ENCODE measurements at regions not wholly inside any gene's neighbourhood (a gene's known extent, or its start where the extent isn't known, plus 50 kb on each side); places are given as distances from the start of the nearest gene placed in this dataset.
"Not testable (repeated sequence)": the region's sequence is repeated elsewhere in the genome, so short reads cannot be mapped to it uniquely, and the experiment has no call there.

DNA sequence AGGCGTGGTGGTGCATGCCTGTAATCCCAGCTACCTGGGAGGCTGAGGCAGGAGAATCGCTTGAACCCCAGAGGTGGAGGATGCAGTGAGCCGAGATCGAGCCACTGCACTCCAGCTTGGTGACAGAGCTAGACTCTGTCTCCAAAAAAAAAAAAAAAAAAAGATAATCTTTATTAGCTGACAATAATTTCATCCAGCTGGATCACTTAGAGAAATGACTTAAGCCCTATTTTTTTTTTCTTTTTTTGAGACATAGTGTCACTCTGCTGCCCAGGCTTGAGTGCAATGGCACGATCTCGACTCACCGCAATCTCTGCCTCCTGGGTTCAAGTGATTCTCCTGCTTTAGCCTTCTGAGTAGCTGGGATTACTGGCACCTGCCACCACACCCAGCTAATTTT, 51.6 kb upstream of the MAP4K4 start:
- DNase-seq, result not testable (repeated sequence)

- DNase-seq, result no peak
Observed at GRCh38 chr2:101644842-101645383, 52.6 kb upstream of the MAP4K4 start.

- DNase-seq, result no peak
Observed at GRCh38 chr2:101643004-101643524, 54.4 kb upstream of the MAP4K4 start.

DNA sequence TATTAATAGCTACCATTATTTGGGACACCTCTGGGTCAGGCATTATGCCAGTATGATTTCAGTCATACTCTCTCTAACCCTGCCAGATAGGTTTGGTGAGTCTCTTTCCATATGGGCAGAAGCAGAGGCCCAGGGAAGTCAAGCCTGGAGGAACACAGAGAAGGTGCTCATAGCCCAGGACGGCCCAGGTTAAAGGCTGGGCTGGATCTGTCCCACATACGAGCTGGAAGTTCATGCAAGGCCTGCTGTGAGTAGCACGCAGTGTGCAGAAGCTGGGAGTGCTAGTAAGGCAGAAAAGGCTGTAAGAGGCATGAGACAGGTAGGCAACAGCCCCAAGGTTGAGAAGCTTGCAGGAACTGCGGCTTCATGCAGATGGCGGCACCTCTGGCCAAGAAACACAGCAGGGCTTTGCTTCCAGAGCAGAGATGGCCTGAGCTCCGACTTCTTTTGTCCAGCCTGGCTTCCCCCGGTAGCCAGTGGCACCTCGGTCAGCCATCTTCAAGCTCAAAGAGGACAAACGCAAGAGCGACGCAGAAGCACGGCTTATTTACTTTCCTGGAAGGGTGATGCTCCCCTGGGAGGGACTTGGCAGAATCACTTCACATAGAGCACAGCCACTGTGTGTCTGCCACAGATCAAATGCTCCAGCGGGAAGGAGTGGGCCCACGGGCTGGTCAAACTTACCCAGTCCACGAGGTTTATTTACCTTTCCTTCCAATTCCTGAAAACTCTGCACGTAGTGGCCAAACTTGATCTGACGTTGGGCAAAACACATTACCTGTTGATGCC, 58.5 kb upstream of the MAP4K4 start:
- DNase-seq, result no peak

DNA sequence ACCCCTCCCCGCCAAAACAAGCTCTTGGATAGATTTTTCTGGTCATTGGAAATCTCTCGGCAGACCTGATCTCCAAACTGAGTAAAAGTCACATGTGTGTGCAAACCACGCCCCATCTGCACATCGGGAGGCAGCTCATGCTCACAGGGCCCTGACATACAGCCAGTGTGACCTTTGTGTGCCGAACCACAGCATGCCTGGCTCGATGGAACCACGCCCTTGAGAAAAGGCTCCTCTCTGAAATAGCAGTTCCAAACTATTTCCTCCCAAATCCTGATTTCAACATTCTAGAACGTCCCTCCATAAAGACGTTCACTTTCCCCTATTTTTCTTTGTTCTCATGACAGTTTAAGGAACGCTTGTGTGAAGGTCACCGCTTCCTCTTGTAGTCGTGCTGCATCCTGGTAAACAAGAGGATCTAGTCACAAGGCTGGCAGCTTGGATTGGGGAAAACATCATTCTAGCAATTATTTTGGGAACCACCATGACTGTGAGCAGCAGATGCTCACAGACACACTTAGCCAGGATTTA, 59.3 kb upstream of the MAP4K4 start:
- no peak for DNase-seq

GRCh38 chr2:101630224-101630949, 67.1 kb upstream of the MAP4K4 start:
- no peak for DNase-seq

DNA sequence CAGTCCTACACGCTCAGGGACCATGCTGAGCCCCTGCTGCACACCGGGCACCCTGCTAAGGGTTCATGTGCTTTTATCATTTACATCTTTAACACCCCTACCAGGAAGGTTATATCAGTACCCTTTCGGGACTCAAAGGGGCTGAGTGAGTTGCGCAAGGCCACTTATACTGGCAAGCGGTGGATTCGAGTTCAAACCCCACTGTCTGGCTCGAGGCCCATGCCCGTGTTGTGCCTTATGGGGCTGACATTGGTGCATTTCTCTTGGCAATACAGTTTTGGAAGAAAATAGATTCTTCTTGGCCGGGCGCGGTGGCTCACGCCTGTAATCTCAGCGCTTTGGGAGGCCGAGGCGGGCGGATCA, 69.5 kb upstream of the MAP4K4 start:
- no peak for DNase-seq

DNA sequence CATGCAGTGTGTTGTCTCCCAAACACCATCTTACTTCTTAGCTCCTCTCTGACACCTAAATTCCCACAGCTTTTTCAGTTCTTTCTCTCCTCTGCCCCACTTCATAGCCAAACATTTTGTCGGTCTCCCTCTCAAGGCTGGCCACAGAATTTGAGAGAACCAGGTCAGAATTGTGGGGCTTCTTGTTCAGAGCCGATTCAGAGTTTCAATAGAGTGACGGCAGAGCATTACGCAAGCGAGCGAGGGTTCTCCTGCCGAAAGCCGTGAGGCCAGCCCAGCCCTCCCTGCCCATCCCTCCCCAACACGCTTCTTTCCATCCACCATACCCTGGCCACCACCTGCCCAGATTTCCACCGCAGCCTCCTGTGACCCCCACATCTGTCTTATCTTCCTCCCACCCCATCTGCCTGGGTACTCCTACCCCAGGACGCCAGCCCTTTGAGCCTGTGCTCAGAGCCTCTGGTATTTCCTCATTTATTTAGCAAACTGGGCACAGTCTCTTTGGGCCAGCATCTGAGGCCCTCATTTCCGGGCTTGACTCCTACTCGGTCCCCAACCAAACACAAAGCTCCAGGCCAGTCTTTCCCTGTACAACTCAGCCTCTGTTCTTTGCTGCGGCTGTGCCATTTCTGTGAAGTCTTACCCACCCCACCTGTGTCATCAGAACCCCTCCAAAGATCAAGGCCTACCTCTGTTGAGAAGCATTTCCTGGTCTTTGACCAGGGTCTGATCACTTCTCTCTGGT, 70.0 kb upstream of the MAP4K4 start:
- DNase-seq, result no peak

DNA sequence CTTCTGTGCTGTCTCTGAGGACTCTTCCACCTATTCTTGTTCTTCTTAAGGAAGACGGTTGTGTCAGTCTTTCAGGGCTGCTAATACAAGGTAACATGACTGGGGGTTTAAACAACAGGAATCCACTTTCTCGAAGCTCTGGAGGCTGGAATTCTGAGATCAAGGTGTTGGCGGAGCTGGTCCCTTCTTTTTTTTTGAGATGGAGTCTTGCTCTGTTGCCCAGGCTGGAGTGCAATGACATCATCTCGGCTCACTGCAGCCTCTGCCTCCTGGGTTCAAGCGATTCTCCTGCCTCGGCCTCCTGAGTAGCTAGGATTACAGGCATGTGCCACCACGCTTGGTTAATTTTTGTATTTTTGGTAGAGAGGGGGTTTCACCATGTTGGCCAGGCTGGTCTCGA, 71.7 kb upstream of the MAP4K4 start:
- DNase-seq, result not testable (repeated sequence)

- DNase-seq, result no peak
Observed at GRCh38 chr2:101625387-101625786, 72.1 kb upstream of the MAP4K4 start.

GRCh38 chr2:101624706-101625332, 72.7 kb upstream of the MAP4K4 start:
- DNase-seq, result no peak

DNA sequence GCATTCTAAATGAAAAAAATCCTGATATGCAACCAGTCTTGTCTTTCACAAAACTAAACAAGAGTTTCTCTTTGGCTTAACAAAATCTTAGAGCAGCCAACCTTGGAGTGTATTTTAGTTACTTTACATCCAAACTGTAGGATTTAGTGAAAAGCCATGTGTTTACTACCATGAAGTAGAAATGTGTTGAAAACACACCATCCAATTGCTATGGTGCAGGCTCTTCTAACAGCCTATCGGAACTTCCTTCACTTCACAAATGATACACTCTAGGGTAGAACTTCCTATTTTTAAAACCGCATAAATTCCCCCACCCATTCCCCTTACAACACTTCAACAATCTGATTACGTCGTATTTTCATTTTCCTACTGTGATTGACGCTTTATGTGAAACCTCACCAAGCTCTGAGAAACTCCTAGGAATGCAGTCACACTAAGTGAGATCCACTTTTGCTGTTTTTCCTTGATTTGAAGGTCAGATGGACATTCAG, 74.4 kb upstream of the MAP4K4 start:
- DNase-seq, result peak; percentile 89 to 92

- DNase-seq, result no peak
Observed at GRCh38 chr2:101622210-101623030, 75.1 kb upstream of the MAP4K4 start.

DNA sequence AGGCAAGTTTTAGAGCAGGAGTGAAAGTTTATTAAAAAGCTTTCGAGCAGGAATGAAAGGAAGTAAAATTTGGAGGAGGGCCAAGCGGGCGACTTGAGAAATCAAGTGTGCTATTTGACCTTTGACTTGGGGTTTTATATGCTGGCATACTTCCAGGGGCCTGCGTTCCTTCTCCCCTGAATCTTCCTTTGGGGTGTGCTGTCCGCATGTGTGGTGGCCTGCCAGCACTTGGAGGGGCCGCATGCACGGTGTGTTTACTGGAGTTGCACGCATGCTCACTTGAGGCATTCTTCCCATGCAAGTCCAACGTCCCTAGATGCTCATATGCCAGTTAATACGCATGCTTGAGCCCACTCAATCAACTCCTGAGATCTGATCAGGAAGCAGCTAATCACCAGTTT, 78.3 kb upstream of the MAP4K4 start:
- DNase-seq, result peak; percentile 58 to 64

DNA sequence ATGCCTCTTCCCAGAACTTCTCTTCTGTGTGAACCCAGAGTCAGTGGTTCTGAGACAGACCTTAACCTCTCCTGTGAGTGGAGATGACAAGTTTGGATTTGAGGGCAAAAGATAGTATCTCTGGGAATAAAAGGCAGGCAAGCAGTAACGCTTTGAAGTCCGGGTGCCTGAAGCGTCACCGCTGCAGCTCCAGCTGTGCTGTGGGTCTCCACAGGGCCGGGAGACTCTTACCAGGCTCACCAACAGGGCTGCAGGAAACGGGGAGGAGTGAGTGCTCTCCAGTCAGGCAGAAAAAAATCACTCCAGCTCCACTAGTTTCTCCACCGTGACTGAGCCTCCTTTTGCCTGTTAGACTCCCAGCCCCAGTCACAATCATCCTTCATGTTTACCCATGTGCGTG, 79.7 kb upstream of the MAP4K4 start:
- DNase-seq, result no peak

DNA sequence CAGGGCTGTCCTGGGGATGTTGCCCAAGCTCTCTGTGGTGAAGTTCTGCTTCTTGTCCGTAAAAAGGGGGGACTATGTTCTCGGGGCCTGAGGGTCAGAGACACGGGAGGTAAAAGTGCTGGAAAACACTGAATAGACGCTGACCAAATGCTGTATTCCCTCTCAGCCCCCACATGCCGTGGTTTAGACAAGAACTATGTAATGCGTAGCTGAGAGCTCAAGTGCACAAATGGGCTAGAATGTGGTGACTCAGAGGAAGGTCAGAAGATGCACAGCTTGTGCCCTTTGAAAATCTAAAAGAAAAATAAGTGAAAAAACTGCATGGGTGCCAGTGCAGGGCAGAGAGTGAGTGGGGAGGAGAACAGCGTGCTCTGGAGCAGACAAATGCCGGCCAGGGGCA, 80.3 kb upstream of the MAP4K4 start:
- no peak for DNase-seq

GRCh38 chr2:101614127-101614759, 83.3 kb upstream of the MAP4K4 start:
- no peak for DNase-seq

DNA sequence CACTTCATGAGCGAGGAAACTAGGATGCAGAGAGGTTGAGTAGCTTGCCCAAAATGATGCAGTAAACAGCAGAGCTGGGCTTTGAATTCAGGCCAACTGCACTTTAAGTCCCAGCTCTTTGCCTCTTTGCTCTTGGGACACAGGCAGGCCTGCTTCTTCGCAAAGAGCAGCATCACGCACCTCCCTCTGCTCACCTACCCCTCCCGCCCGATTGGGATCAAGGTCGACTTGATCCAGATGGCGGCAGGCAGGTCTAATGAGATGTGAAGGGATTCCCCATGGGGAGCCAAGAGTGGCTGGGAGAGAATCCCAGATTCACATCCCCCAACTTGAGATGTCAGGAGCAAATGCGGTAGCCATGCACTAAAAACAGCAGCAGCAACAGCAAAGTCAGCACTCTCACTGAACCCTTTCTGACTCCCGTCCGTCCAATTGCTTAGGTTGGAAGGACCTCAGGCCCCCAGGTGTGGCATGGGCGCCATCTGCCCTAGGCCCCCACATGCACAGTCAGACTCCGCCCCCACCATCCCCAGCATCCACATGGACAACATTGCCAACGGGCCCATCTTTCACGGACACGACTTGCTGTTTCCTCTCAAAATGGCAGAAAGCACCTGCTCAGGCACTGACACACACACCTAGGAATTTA, 84.3 kb upstream of the MAP4K4 start:
- no peak for DNase-seq

DNA sequence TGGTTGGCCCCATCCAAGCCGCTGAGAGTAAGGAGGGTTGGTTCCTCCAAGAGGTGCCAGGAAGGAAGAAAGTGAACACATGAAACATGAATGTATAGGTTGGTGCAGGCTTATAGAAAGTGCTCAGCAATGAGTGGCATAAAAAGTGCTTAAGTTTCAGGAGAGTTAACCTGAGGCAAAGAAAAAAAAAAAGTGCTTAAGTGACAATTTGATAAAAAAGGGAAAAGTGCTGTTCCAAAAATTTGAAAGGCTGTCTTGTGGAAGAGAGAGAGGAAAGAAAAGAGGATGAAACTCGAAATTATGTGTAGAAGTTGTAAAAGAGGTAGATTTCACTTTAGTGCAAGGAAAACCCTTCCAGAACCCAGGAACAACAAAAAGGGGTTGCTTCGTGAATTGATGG, 85.5 kb upstream of the MAP4K4 start:
- DNase-seq, result no peak

GRCh38 chr2:101610750-101611315, 86.7 kb upstream of the MAP4K4 start:
- no peak for DNase-seq

Data from AML-193 (cell line).